GM18502 (cell line): ENCODE measurements at regions not wholly inside any gene's neighbourhood (a gene's known extent, or its start where the extent isn't known, plus 50 kb on each side); places are given as distances from the start of the nearest gene placed in this dataset.
"Not testable (repeated sequence)": the region's sequence is repeated elsewhere in the genome, so short reads cannot be mapped to it uniquely, and the experiment has no call there.

ENCODE experiments used
- ATAC-seq: cut with Tn5 transposase; IDR thresholded peaks from one replicate; pipeline ENCODE4 v1.9.1; 2021; ENCODE audit warnings: mild to moderate bottlenecking; ENCODE audit not compliant: unreplicated experiment, poor library complexity

GRCh38 chr4:138864961-138865720, 150.4 kb upstream of the NOCT start:
- ATAC-seq = no peak

DNA sequence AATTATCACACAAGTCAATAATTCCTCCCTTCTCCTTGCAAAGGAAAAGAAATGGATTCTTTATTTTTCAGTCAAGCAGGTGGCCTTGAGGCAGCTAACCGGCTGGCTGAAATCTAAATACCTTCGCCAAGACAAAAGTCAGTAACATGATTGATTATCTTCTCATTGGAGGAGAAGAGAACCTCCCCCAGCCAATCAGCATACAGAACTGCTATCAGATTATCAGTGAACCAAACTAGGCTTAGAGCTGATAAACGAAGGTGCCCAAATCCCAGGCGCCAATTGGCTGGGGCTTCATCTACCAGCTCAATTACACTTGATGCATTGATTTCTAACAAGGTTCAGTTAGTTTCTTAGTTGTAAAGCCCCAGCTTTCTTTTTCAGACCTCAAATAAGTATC, 152.4 kb upstream of the NOCT start:
- ATAC-seq = no peak

DNA sequence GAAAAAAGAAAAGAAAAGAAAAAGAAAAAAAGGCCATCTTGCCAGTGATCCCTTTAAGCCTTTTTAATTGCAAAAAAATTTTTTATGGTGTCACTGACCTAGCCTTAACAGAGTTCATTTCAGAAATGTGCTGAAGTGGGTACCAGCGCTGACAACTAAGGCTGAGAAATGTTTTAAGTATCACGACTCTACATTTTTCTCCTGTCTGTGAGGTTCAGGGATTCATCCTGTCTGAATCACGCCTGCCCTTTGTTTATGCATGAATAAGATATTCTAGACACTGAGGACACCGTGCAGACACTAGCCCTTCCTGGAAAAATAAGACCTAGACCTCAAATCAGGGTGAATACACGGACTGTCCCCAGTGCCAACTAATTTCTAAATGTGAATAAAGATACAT, 154.4 kb upstream of the NOCT start:
- no peak for ATAC-seq

- not testable (repeated sequence) for ATAC-seq
Observed at GRCh38 chr4:138860357-138860756, 155.2 kb upstream of the NOCT start.

- ATAC-seq = no peak
Observed at GRCh38 chr4:138859254-138859653, 156.3 kb upstream of the NOCT start.

- ATAC-seq = no peak
Observed at GRCh38 chr4:138858419-138858818, 157.2 kb upstream of the NOCT start.

DNA sequence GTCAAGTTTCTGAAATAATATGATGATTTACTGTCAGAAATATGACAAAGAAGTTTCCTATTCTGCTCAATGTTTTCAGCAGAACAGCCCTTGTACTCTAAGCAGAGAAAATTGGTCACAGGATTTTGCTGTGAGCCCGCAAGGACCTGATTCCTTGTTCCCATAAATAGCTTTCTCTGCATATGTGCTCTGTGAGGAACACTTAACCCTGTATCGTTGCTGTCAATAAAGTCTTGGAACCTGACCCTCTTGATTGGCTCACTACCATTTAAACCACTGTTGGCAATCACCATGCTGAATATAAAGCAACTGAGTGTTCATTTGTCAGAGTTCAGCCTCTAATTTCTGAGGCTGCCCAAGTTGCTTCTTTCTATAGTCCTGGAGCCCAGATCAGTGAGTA, 158.2 kb upstream of the NOCT start:
- ATAC-seq = no peak

- no peak for ATAC-seq
Observed at GRCh38 chr4:138852681-138853080, 162.9 kb upstream of the NOCT start.

GRCh38 chr4:138851391-138852335, 163.9 kb upstream of the NOCT start:
- ATAC-seq = no peak

- ATAC-seq = no peak
Observed at GRCh38 chr4:138845664-138846063, 169.9 kb upstream of the NOCT start.

- ATAC-seq = no peak
Observed at GRCh38 chr4:138845054-138845453, 170.5 kb upstream of the NOCT start.

DNA sequence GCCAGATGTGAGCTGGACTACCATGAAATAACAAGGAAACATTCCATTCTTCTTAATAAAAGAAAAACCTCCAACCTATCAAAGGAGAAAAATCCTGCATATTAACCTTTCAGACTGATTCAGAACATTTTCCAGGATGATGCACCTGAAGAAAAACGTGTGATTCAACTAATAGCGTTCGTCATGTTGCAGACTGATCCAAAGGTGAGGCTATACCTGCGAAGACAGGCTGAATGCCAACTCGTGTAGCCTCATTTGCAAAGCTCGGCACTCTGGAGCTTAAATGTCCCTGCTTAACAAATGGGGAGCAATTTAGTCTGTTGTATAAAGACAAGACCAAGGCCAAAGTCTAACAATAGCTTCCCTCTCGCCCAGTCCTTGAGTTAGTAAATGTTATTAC, 172.0 kb upstream of the NOCT start:
- no peak for ATAC-seq

DNA sequence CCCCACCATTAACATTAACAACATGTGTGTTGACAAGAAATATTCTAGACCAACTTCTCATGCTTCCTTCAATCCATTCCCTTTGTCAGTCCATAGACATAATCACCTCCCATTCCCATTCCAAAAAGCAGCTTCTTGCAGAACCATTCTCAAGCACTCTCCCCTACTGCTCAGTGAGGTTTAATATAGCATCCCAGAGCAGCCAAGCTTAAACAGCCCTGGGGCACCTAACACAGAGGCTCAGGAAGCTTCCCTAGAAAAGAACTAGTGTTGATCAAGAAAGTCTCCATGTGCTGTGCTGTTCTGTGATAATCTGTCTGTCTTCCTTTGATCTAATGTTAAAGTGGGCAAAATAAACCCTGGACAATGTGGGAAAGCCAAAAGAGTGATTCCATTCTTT, 174.2 kb upstream of the NOCT start:
- no peak for ATAC-seq

DNA sequence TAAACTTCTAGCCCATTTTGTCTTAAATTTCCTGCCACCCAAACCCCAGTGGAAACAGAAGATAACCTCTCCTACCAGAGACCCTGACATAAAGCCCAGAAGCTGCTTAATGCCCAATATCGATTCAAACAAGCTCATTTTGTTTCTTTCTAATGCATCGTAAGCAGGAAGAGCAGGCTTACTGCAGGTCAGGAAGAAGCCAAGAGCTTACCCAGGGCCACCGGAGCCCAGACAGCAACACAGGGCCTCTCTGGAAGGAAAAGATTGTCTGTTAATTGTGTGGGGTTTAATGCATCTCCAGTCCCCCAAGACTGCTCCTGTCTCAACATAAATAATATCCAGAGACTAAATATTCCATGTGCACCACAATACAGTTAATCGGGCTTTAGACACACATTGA, 177.3 kb upstream of the NOCT start:
- no peak for ATAC-seq

DNA sequence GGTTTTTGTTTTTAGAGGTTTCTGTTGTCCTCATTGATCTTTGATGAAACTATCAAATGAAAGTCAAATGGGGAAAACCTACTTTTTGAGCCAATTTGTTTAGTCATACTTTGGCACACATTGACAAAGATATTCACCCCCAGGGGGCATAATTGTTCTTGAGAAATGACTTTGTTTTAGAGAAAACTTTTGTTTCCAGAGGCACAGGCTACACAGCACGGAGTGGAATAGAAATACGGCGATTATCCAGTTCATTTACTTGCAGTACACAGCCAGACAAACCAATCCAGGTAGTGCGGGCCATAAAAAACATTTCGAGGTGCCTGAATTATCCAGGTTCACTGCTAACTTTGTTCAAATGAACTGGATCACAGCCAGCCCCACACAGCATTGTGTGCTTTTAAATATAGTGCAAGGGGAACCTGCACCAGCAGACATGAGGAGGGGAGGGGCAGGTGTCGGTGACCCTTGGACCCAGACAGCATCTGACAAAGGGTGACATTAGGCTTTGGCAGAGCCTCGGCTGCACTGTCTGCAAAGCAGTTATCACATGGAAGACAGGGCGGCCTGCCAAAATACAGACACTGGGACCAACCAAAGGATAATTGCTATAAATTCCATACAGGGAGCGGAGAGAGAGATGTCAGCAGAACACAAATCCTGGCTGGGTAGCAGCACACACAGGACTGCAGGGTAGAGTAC, 179.6 kb upstream of the NOCT start:
- no peak for ATAC-seq

GRCh38 chr4:138833974-138834373, 181.6 kb upstream of the NOCT start:
- peak; percentile 46 for ATAC-seq

- no peak for ATAC-seq
Observed at GRCh38 chr4:138832563-138832962, 183.0 kb upstream of the NOCT start.

GRCh38 chr4:138831948-138832347, 183.6 kb upstream of the NOCT start:
- no peak for ATAC-seq

GRCh38 chr4:138828926-138829325, 186.7 kb upstream of the NOCT start:
- no peak for ATAC-seq

DNA sequence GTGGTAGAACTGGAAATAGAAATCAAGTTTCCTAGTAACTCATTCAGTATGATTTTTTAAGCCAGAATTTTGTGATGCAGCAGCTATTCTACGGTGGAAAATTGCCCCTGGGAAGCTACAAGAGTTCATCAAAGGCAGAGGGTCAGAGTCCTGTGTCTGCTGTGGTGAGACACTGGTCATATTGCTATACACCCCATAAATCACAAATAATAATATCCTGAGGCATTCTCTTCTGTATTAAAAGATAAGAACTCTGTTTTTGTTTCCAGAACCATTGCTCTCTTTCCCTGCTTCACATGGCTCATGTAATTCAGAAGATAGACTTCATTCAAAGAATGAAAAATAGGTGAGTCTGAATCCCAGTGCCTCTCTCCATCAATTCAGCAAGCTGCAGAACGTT, 188.8 kb upstream of the NOCT start:
- no peak for ATAC-seq

DNA sequence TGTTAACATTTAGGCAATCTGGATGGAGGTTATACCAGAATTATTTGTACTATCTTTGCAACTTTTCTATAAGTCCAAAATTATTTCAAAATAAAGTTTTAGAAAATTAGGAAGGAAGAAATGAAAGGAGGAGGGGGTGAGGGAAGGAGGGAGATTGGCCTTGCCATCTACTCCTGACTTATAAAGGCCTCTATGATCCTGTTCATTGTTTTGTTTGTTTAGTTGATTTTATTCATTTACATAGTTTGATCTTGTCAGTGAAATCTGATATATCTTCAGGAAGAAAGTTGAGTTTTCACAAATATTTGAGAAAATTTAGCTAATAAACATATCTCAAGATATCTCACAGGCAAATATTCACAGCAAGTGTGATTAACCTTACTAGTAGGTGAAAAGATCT, 189.3 kb upstream of the NOCT start:
- ATAC-seq = no peak
